ENCODE measurements at regions not wholly inside any gene's neighbourhood (a gene's known extent, or its start where the extent isn't known, plus 50 kb on each side); places are given as distances from the start of the nearest gene placed in this dataset.

- DNase-seq = no peak
- H3K4me3 ChIP-seq (ENCODE audit: low read length) = no peak overlapping the region
- no peaks in the 10 kb centered on the region for H3K9me2 ChIP-seq (replicated peaks; ENCODE audit: insufficient read depth, low read length)
- H3K27me3 ChIP-seq (ENCODE audit: low read length) = no peaks in the 10 kb centered on the region
- no peak overlapping the region for H3K9ac ChIP-seq (ENCODE audit: low read length)
- no peak overlapping the region for H2AFZ ChIP-seq (ENCODE audit: low read length)
- no peak overlapping the region for H3K27ac ChIP-seq (ENCODE audit: low read length)
- no peaks in the 10 kb centered on the region for H3K36me3 ChIP-seq (ENCODE audit: insufficient read depth, low read length)
- no peaks in the 10 kb centered on the region for H3K9me3 ChIP-seq (ENCODE audit: low read length)
- H3K4me1 ChIP-seq (ENCODE audit: low read length) = no peaks in the 10 kb centered on the region
- no peaks in the 10 kb centered on the region for H3K79me2 ChIP-seq (ENCODE audit: low read length)
- no peaks in the 10 kb centered on the region for H4K20me1 ChIP-seq (ENCODE audit: insufficient read depth, low read depth, low read length)
- no peak overlapping the region for H3K4me2 ChIP-seq (ENCODE audit: low read depth, low read length, poor library complexity, severe bottlenecking)
Measured at GRCh38 chr22:47772864-47773263, 1010.4 kb downstream of the TBC1D22A start.

- Histone ChIP-seq H3K27me3 (ENCODE audit: low read length) (no peaks in the 10 kb centered on the region), H3K4me2 (ENCODE audit: low read depth, low read length, poor library complexity, severe bottlenecking) (no peak overlapping the region), H3K9me2 (replicated peaks; ENCODE audit: insufficient read depth, low read length) (no peaks in the 10 kb centered on the region)
Measured at GRCh38 chr22:47769652-47770051, 1007.2 kb downstream of the TBC1D22A start.

GRCh38 chr22:47768027-47768426 lies 1005.6 kb downstream of the TBC1D22A start:
- Histone ChIP-seq H3K9me3 (ENCODE audit: low read length) (no peaks in the 10 kb centered on the region), H2AFZ (ENCODE audit: low read length) (no peak overlapping the region), H3K79me2 (ENCODE audit: low read length) (no peaks in the 10 kb centered on the region), H3K9ac (ENCODE audit: low read length) (no peak overlapping the region), H4K20me1 (ENCODE audit: insufficient read depth, low read depth, low read length) (no peaks in the 10 kb centered on the region), H3K9me2 (replicated peaks; ENCODE audit: insufficient read depth, low read length) (no peaks in the 10 kb centered on the region), H3K36me3 (ENCODE audit: insufficient read depth, low read length) (no peaks in the 10 kb centered on the region), H3K27me3 (ENCODE audit: low read length) (no peaks in the 10 kb centered on the region), H3K4me1 (ENCODE audit: low read length) (no peaks in the 10 kb centered on the region), H3K4me3 (ENCODE audit: low read length) (no peak overlapping the region), H3K4me2 (ENCODE audit: low read depth, low read length, poor library complexity, severe bottlenecking) (no peak overlapping the region), H3K27ac (ENCODE audit: low read length) (no peak overlapping the region)
- DNase-seq = no peak

More at GRCh38 chr22:47769652-47770051, 1007.2 kb downstream of the TBC1D22A start:
- no peak overlapping the region for H3K4me3 ChIP-seq (ENCODE audit: low read length)
- no peak overlapping the region for H2AFZ ChIP-seq (ENCODE audit: low read length)
- H3K9me3 ChIP-seq (ENCODE audit: low read length) = no peaks in the 10 kb centered on the region
- H3K36me3 ChIP-seq (ENCODE audit: insufficient read depth, low read length) = no peaks in the 10 kb centered on the region
- no peaks in the 10 kb centered on the region for H4K20me1 ChIP-seq (ENCODE audit: insufficient read depth, low read depth, low read length)
- H3K79me2 ChIP-seq (ENCODE audit: low read length) = no peaks in the 10 kb centered on the region
- no peak overlapping the region for H3K27ac ChIP-seq (ENCODE audit: low read length)
- no peak for DNase-seq
- no peaks in the 10 kb centered on the region for H3K4me1 ChIP-seq (ENCODE audit: low read length)
- no peak overlapping the region for H3K9ac ChIP-seq (ENCODE audit: low read length)

GRCh38 chr22:47767403-47767802 lies 1005.0 kb downstream of the TBC1D22A start:
- no peak overlapping the region for H2AFZ ChIP-seq (ENCODE audit: low read length)
- H3K27me3 ChIP-seq (ENCODE audit: low read length) = no peaks in the 10 kb centered on the region
- H3K9me2 ChIP-seq (replicated peaks; ENCODE audit: insufficient read depth, low read length) = no peaks in the 10 kb centered on the region
- H3K4me2 ChIP-seq (ENCODE audit: low read depth, low read length, poor library complexity, severe bottlenecking) = no peak overlapping the region
- no peaks in the 10 kb centered on the region for H3K36me3 ChIP-seq (ENCODE audit: insufficient read depth, low read length)
- no peaks in the 10 kb centered on the region for H4K20me1 ChIP-seq (ENCODE audit: insufficient read depth, low read depth, low read length)
- H3K4me1 ChIP-seq (ENCODE audit: low read length) = peaks cover 1% of the 10 kb centered on the region
- no peak for DNase-seq
- H3K9ac ChIP-seq (ENCODE audit: low read length) = no peak overlapping the region
- H3K27ac ChIP-seq (ENCODE audit: low read length) = no peak overlapping the region
- H3K79me2 ChIP-seq (ENCODE audit: low read length) = no peaks in the 10 kb centered on the region
- H3K9me3 ChIP-seq (ENCODE audit: low read length) = no peaks in the 10 kb centered on the region
- no peak overlapping the region for H3K4me3 ChIP-seq (ENCODE audit: low read length)

GRCh38 chr22:47765757-47766156 lies 1003.3 kb downstream of the TBC1D22A start:
- Histone ChIP-seq H3K79me2 (ENCODE audit: low read length) (no peaks in the 10 kb centered on the region), H3K9me2 (replicated peaks; ENCODE audit: insufficient read depth, low read length) (no peaks in the 10 kb centered on the region), H3K4me2 (ENCODE audit: low read depth, low read length, poor library complexity, severe bottlenecking) (no peak overlapping the region), H2AFZ (ENCODE audit: low read length) (no peak overlapping the region), H3K36me3 (ENCODE audit: insufficient read depth, low read length) (no peaks in the 10 kb centered on the region), H3K9ac (ENCODE audit: low read length) (no peak overlapping the region), H3K4me1 (ENCODE audit: low read length) (peaks cover 18% of the 10 kb centered on the region), H3K4me3 (ENCODE audit: low read length) (no peak overlapping the region), H4K20me1 (ENCODE audit: insufficient read depth, low read depth, low read length) (no peaks in the 10 kb centered on the region), H3K27me3 (ENCODE audit: low read length) (no peaks in the 10 kb centered on the region), H3K9me3 (ENCODE audit: low read length) (no peaks in the 10 kb centered on the region), H3K27ac (ENCODE audit: low read length) (no peak overlapping the region)
- no peak for DNase-seq

- no peaks in the 10 kb centered on the region for H4K20me1 ChIP-seq (ENCODE audit: insufficient read depth, low read depth, low read length)
- peak overlapping the region; percentile 39 for H3K4me2 ChIP-seq (ENCODE audit: low read depth, low read length, poor library complexity, severe bottlenecking)
- H3K9me2 ChIP-seq (replicated peaks; ENCODE audit: insufficient read depth, low read length) = no peaks in the 10 kb centered on the region
- H3K27me3 ChIP-seq (ENCODE audit: low read length) = no peaks in the 10 kb centered on the region
- no peaks in the 10 kb centered on the region for H3K9me3 ChIP-seq (ENCODE audit: low read length)
- no peak overlapping the region for H3K27ac ChIP-seq (ENCODE audit: low read length)
- H2AFZ ChIP-seq (ENCODE audit: low read length) = no peak overlapping the region; the same call in 1 of the 2 replicates
- H3K79me2 ChIP-seq (ENCODE audit: low read length) = no peaks in the 10 kb centered on the region
- no peak overlapping the region for H3K9ac ChIP-seq (ENCODE audit: low read length)
- no peak overlapping the region for H3K4me3 ChIP-seq (ENCODE audit: low read length)
- H3K4me1 ChIP-seq (ENCODE audit: low read length) = peaks cover 32% of the 10 kb centered on the region
- DNase-seq = no peak
- no peaks in the 10 kb centered on the region for H3K36me3 ChIP-seq (ENCODE audit: insufficient read depth, low read length)
Measured at GRCh38 chr22:47762141-47762540, 999.7 kb downstream of the TBC1D22A start.

- Histone ChIP-seq H2AFZ (ENCODE audit: low read length) (no peak overlapping the region), H4K20me1 (ENCODE audit: insufficient read depth, low read depth, low read length) (no peaks in the 10 kb centered on the region), H3K4me2 (ENCODE audit: low read depth, low read length, poor library complexity, severe bottlenecking) (no peak overlapping the region), H3K9ac (ENCODE audit: low read length) (no peak overlapping the region), H3K4me1 (ENCODE audit: low read length) (peaks cover 32% of the 10 kb centered on the region), H3K27ac (ENCODE audit: low read length) (no peak overlapping the region), H3K9me3 (ENCODE audit: low read length) (no peaks in the 10 kb centered on the region), H3K36me3 (ENCODE audit: insufficient read depth, low read length) (no peaks in the 10 kb centered on the region), H3K9me2 (replicated peaks; ENCODE audit: insufficient read depth, low read length) (no peaks in the 10 kb centered on the region), H3K27me3 (ENCODE audit: low read length) (no peaks in the 10 kb centered on the region), H3K4me3 (ENCODE audit: low read length) (no peak overlapping the region), H3K79me2 (ENCODE audit: low read length) (no peaks in the 10 kb centered on the region)
- no peak for DNase-seq
Measured at GRCh38 chr22:47759909-47760308, 997.5 kb downstream of the TBC1D22A start.

GRCh38 chr22:47757741-47758140 lies 995.3 kb downstream of the TBC1D22A start:
- no peak overlapping the region for H3K9ac ChIP-seq (ENCODE audit: low read length)
- no peaks in the 10 kb centered on the region for H3K36me3 ChIP-seq (ENCODE audit: insufficient read depth, low read length)
- H3K27me3 ChIP-seq (ENCODE audit: low read length) = no peaks in the 10 kb centered on the region
- H3K4me1 ChIP-seq (ENCODE audit: low read length) = peaks cover 32% of the 10 kb centered on the region
- no peak for DNase-seq
- no peak overlapping the region for H3K4me3 ChIP-seq (ENCODE audit: low read length)
- H3K9me3 ChIP-seq (ENCODE audit: low read length) = no peaks in the 10 kb centered on the region
- no peaks in the 10 kb centered on the region for H3K79me2 ChIP-seq (ENCODE audit: low read length)
- no peak overlapping the region for H3K27ac ChIP-seq (ENCODE audit: low read length)
- no peaks in the 10 kb centered on the region for H3K9me2 ChIP-seq (replicated peaks; ENCODE audit: insufficient read depth, low read length)
- no peaks in the 10 kb centered on the region for H4K20me1 ChIP-seq (ENCODE audit: insufficient read depth, low read depth, low read length)
- H2AFZ ChIP-seq (ENCODE audit: low read length) = no peak overlapping the region
- no peak overlapping the region for H3K4me2 ChIP-seq (ENCODE audit: low read depth, low read length, poor library complexity, severe bottlenecking)

GRCh38 chr22:47750086-47750485 lies 987.6 kb downstream of the TBC1D22A start:
- Histone ChIP-seq H3K4me2 (ENCODE audit: low read depth, low read length, poor library complexity, severe bottlenecking) (no peak overlapping the region), H3K27me3 (ENCODE audit: low read length) (no peaks in the 10 kb centered on the region), H3K27ac (ENCODE audit: low read length) (no peak overlapping the region), H3K9ac (ENCODE audit: low read length) (no peak overlapping the region), H3K9me3 (ENCODE audit: low read length) (no peaks in the 10 kb centered on the region), H3K9me2 (replicated peaks; ENCODE audit: insufficient read depth, low read length) (no peaks in the 10 kb centered on the region), H2AFZ (ENCODE audit: low read length) (no peak overlapping the region), H4K20me1 (ENCODE audit: insufficient read depth, low read depth, low read length) (no peaks in the 10 kb centered on the region), H3K4me3 (ENCODE audit: low read length) (no peak overlapping the region), H3K4me1 (ENCODE audit: low read length) (no peaks in the 10 kb centered on the region), H3K36me3 (ENCODE audit: insufficient read depth, low read length) (no peaks in the 10 kb centered on the region), H3K79me2 (ENCODE audit: low read length) (no peaks in the 10 kb centered on the region)
- no peak for DNase-seq

All from Karpas-422 (cell line).